PC-3 (cell line): ENCODE measurements at regions not wholly inside any gene's neighbourhood (a gene's known extent, or its start where the extent isn't known, plus 50 kb on each side); places are given as distances from the start of the nearest gene placed in this dataset.

ENCODE experiments used
- CTCF ChIP-seq: fragments of 300-600 bp; sonication (generic); conservative IDR thresholded peaks from 2 replicates; pipeline ENCODE4 v1.5.1; 2017; ENCODE audit warnings: antibody characterized with exemption, low read depth, mild to moderate bottlenecking, low read length
- EZH2 ChIP-seq: fragments of 300-600 bp; sonication (generic); IDR thresholded peaks from one replicate; pipeline ENCODE4 v1.6.1; 2017; ENCODE audit warnings: antibody characterized with exemption, mild to moderate bottlenecking, low read length; ENCODE audit not compliant: unreplicated experiment

GRCh38 chr2:159863526-159864160 is 65.6 kb upstream of the CD302 start:
- TF ChIP-seq CTCF: no peak
- no peak for TF ChIP-seq EZH2
